Mesothelial cell of epicardium (in vitro differentiated cells): ENCODE measurements at regions not wholly inside any gene's neighbourhood (a gene's known extent, or its start where the extent isn't known, plus 50 kb on each side); places are given as distances from the start of the nearest gene placed in this dataset.

Experiments used
- DNase-seq, 2 experiments: peaks; one replicate each; pipeline ENCODE4 v3.0.0; 2021; ENCODE audit warnings: low spot score in 2 of 2; ENCODE audit not compliant: unreplicated experiment in 2 of 2
- H3K27ac Mint-ChIP-seq: 2 replicates; pipeline ENCODE4 v1.8.0; 2021; ENCODE audit warnings: mixed read lengths
- H3K27me3 Mint-ChIP-seq: 2 replicates; pipeline ENCODE4 v1.8.0; 2021; ENCODE audit warnings: low read depth, mixed read lengths
- H3K36me3 Mint-ChIP-seq: 2 replicates; pipeline ENCODE4 v1.8.0; 2021; ENCODE audit warnings: mixed read lengths
- H3K4me1 Mint-ChIP-seq: 2 replicates; pipeline ENCODE4 v1.8.0; 2021; ENCODE audit warnings: mixed read lengths
- H3K4me3 Mint-ChIP-seq: 2 replicates; pipeline ENCODE4 v1.8.0; 2021; ENCODE audit warnings: mild to moderate bottlenecking, moderate library complexity, mixed read lengths
- H3K9me3 Mint-ChIP-seq: 2 replicates; pipeline ENCODE4 v1.8.0; 2021; ENCODE audit warnings: mixed read lengths
- TF ChIP-seq, protein P1 (sequence below): fragments of 200-600 bp; sonication (generic); IDR thresholded peaks from one replicate; pipeline ENCODE4 v1.5.0; 2021; ENCODE audit warnings: antibody characterized with exemption; ENCODE audit not compliant: unreplicated experiment

DNA sequence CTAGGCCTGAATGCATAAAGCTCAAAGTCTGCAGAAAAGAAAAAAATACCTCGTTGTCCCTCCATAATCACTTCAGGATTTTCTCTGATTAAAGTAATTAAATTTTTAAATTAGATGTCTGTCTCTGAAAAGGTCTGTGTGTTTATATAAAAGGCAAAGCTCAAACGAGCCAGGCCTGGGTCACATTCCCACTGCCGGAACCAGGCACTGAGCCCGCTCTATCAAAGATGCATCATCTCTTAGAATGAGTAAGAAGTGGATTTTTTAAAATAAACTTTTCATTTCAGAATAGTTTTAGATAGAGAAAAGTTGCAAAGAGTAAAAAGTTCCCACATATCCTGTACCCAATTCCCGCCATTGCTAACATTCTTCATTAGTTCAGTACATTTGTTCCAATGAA, 202.1 kb upstream of the KYNU start:
- no peak overlapping the region for H3K4me3 Mint-ChIP-seq
- no peaks in the 10 kb centered on the region for H3K27me3 Mint-ChIP-seq
- H3K9me3 Mint-ChIP-seq: no peaks in the 10 kb centered on the region
- TF ChIP-seq, protein P1, sequence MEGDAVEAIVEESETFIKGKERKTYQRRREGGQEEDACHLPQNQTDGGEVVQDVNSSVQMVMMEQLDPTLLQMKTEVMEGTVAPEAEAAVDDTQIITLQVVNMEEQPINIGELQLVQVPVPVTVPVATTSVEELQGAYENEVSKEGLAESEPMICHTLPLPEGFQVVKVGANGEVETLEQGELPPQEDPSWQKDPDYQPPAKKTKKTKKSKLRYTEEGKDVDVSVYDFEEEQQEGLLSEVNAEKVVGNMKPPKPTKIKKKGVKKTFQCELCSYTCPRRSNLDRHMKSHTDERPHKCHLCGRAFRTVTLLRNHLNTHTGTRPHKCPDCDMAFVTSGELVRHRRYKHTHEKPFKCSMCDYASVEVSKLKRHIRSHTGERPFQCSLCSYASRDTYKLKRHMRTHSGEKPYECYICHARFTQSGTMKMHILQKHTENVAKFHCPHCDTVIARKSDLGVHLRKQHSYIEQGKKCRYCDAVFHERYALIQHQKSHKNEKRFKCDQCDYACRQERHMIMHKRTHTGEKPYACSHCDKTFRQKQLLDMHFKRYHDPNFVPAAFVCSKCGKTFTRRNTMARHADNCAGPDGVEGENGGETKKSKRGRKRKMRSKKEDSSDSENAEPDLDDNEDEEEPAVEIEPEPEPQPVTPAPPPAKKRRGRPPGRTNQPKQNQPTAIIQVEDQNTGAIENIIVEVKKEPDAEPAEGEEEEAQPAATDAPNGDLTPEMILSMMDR: no peak
- no peak for DNase-seq
- no peak overlapping the region for H3K27ac Mint-ChIP-seq
- H3K4me1 Mint-ChIP-seq: no peaks in the 10 kb centered on the region
- H3K36me3 Mint-ChIP-seq: no peaks in the 10 kb centered on the region

DNA sequence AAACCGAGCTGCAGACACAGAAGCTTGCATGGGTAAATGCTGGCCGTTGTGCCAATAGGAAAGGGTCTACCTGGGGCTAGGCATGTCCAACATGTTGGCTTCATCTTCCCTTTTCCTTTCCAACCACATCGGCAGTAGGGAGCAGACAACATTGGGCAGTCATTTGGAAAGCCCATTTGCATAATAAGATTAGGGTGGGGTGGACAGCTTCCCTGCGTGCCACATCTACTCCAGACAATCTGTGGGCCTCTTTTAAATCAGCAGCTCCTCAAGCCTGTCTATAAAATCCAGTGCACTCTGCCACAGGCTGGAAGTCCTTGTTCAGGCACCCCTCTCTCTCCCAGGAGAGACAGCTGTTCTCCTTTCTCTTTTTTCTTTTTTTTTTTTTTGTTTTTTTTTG, 203.6 kb upstream of the KYNU start:
- TF ChIP-seq, protein P1: no peak
- Mint-ChIP-seq H3K4me3 (no peak overlapping the region), H3K4me1 (peaks cover 2% of the 10 kb centered on the region), H3K27me3 (no peaks in the 10 kb centered on the region), H3K9me3 (no peaks in the 10 kb centered on the region), H3K36me3 (no peaks in the 10 kb centered on the region), H3K27ac (no peak overlapping the region)
- DNase-seq: no peak

DNA sequence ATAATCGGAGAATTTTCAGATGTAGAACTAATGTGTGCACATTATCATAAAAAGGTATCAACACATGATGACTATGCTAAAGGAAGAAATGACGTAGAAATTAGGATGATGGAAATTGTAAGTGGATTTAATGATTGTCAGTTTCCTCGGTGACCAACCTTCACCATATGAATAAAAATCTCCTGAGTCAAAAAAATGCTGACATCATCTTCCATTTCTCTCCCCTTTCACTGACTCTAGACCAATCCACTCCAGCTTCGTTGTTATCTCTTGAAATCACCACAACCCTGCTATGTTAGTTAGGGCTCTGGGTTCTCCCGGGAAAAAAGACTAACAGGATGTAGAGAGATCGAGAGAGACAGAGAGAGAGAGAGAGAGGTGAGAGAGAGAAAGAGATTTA, 204.8 kb upstream of the KYNU start:
- DNase-seq: no peak
- Mint-ChIP-seq H3K4me3 (no peak overlapping the region), H3K9me3 (no peaks in the 10 kb centered on the region), H3K27ac (no peak overlapping the region), H3K36me3 (no peaks in the 10 kb centered on the region), H3K4me1 (peaks cover 6% of the 10 kb centered on the region), H3K27me3 (no peaks in the 10 kb centered on the region)
- TF ChIP-seq, protein P1: no peak

DNA sequence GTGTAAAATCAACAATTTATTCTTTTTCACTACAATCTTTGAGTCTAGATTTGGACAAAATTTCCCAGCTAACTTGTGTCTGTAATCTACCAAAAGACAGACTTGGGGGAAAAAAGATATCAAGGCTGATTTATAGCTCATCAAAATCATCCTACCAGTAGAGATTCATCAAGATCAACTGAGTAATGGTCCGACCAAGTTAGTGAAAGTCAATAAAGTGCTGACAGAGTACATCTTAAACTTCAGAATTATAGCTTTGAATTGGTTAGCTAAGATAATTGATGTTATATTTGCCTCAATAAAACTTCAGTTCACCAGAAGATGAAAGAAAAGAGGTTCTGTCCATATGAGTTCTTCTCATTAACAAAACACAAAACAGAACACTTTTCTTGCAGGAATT, 207.1 kb upstream of the KYNU start:
- no peak for DNase-seq
- TF ChIP-seq, protein P1: no peak
- H3K27ac Mint-ChIP-seq: no peak overlapping the region
- no peak overlapping the region for H3K4me3 Mint-ChIP-seq
- H3K27me3 Mint-ChIP-seq: no peaks in the 10 kb centered on the region
- no peaks in the 10 kb centered on the region for H3K36me3 Mint-ChIP-seq
- H3K9me3 Mint-ChIP-seq: no peaks in the 10 kb centered on the region
- H3K4me1 Mint-ChIP-seq: peaks cover 6% of the 10 kb centered on the region

DNA sequence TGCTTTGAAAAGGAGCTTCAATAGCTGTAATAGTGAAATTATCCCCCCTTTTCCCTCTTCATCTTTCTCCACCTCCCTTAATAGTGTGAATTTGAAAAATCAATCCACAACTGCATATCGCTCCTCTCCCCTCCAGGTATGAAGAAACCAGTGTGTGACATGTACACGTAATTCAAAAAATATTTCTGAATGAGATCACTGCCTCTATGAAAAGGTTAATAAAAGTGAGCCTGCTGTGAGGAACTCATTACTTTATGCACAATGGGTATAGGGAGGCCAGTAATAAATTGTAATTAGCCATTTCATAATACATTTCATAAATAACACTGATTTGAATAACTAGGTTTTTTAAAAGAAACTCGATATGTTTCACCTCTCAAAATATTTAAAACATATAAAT, 209.0 kb upstream of the KYNU start:
- TF ChIP-seq, protein P1: no peak
- H3K27ac Mint-ChIP-seq: no peak overlapping the region
- no peak overlapping the region for H3K4me3 Mint-ChIP-seq
- DNase-seq: no peak
- H3K9me3 Mint-ChIP-seq: no peaks in the 10 kb centered on the region
- peaks cover 6% of the 10 kb centered on the region for H3K4me1 Mint-ChIP-seq
- no peaks in the 10 kb centered on the region for H3K36me3 Mint-ChIP-seq
- no peaks in the 10 kb centered on the region for H3K27me3 Mint-ChIP-seq

DNA sequence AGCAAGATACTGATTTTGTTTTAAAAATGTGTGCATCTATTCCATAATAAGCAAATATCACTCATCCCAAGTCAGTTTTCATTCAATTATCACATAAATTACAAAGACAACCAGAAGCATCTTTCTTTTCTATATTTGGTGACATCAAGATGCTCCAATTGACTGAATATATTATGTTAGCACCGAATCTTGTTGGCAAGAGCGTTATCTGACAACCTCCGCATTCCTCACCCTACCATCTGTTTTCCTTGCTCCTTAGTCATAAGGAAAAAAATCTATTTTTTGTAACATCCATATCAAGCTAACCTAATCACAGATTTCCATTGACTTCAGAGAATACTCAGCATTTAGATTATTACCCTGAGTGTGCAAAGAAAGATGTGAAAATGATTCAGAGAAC, 212.2 kb upstream of the KYNU start:
- DNase-seq: no peak
- Mint-ChIP-seq H3K27me3 (no peaks in the 10 kb centered on the region), H3K4me1 (peaks cover 6% of the 10 kb centered on the region)

More for the DNA sequence above, 212.2 kb upstream of the KYNU start:
- Mint-ChIP-seq H3K36me3 (no peaks in the 10 kb centered on the region), H3K4me3 (no peak overlapping the region), H3K27ac (no peak overlapping the region), H3K9me3 (no peaks in the 10 kb centered on the region)
- TF ChIP-seq, protein P1: no peak
